Osteoblast (primary cell): ENCODE measurements at regions not wholly inside any gene's neighbourhood (a gene's known extent, or its start where the extent isn't known, plus 50 kb on each side); places are given as distances from the start of the nearest gene placed in this dataset.

Source experiments
- DNase-seq: peaks from one replicate; pipeline ENCODE4 v3.0.0; 2011; ENCODE audit warnings: low spot score, mixed read lengths; ENCODE audit not compliant: insufficient read length; ENCODE audit errors: missing footprints
- H2AFZ ChIP-seq: 2 replicates; pipeline ENCODE4 v1.6.0; 2011; ENCODE audit warnings: mild to moderate bottlenecking, low read length
- H3K27ac ChIP-seq: 2 replicates; pipeline ENCODE4 v1.5.1; 2011; ENCODE audit warnings: mild to moderate bottlenecking, low read depth, low read length, moderate library complexity
- H3K27me3 ChIP-seq: 2 replicates; pipeline ENCODE4 v1.6.0; 2012; ENCODE audit warnings: mild to moderate bottlenecking, control low read depth, inconsistent platforms, low read length, moderate library complexity; ENCODE audit not compliant: insufficient read depth
- H3K36me3 ChIP-seq: 2 replicates; pipeline ENCODE4 v1.5.1; 2011; ENCODE audit warnings: mild to moderate bottlenecking, low read length, control low read depth, moderate library complexity; ENCODE audit not compliant: insufficient read depth
- H3K4me1 ChIP-seq: 2 replicates; pipeline ENCODE4 v1.5.1; 2011; ENCODE audit warnings: mild to moderate bottlenecking, low read length, control low read depth, moderate library complexity; ENCODE audit not compliant: insufficient read depth
- H3K4me2 ChIP-seq: 2 replicates; pipeline ENCODE4 v1.6.0; 2011; ENCODE audit warnings: mild to moderate bottlenecking, low read length; ENCODE audit not compliant: insufficient read depth
- H3K4me3 ChIP-seq: fragments of 200-600 bp; sonication (generic); 3 replicates; pipeline ENCODE4 v1.5.1; 2012; ENCODE audit warnings: mild to moderate bottlenecking, low read length, inconsistent platforms; ENCODE audit not compliant: insufficient read depth
- H3K79me2 ChIP-seq: 2 replicates; pipeline ENCODE4 v1.6.0; 2012; ENCODE audit warnings: mild to moderate bottlenecking, low read length, control low read depth, inconsistent platforms; ENCODE audit not compliant: insufficient read depth
- H3K9me3 ChIP-seq: 2 replicates; pipeline ENCODE4 v1.5.1; 2011; ENCODE audit warnings: low read depth, low read length, control low read depth
- H4K20me1 ChIP-seq: 2 replicates; pipeline ENCODE4 v1.6.0; 2012; ENCODE audit warnings: mild to moderate bottlenecking, low read length, control low read depth; ENCODE audit not compliant: insufficient read depth
- TF ChIP-seq, protein P1 (sequence below): IDR thresholded peaks from 2 replicates; pipeline ENCODE4 v1.5.1; 2011; ENCODE audit warnings: mild to moderate bottlenecking, low read depth, low read length, moderate library complexity; ENCODE audit errors: extremely low read depth

- no peak overlapping the region for H2AFZ ChIP-seq
- DNase-seq = peak; percentile 13
- no peaks in the 10 kb centered on the region for H3K27me3 ChIP-seq
- TF ChIP-seq, protein P1, sequence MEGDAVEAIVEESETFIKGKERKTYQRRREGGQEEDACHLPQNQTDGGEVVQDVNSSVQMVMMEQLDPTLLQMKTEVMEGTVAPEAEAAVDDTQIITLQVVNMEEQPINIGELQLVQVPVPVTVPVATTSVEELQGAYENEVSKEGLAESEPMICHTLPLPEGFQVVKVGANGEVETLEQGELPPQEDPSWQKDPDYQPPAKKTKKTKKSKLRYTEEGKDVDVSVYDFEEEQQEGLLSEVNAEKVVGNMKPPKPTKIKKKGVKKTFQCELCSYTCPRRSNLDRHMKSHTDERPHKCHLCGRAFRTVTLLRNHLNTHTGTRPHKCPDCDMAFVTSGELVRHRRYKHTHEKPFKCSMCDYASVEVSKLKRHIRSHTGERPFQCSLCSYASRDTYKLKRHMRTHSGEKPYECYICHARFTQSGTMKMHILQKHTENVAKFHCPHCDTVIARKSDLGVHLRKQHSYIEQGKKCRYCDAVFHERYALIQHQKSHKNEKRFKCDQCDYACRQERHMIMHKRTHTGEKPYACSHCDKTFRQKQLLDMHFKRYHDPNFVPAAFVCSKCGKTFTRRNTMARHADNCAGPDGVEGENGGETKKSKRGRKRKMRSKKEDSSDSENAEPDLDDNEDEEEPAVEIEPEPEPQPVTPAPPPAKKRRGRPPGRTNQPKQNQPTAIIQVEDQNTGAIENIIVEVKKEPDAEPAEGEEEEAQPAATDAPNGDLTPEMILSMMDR = no peak
- H3K4me1 ChIP-seq = no peaks in the 10 kb centered on the region
- no peaks in the 10 kb centered on the region for H3K9me3 ChIP-seq
- no peaks in the 10 kb centered on the region for H3K36me3 ChIP-seq
- H3K4me2 ChIP-seq = no peak overlapping the region
- H3K4me3 ChIP-seq = no peak overlapping the region
- no peaks in the 10 kb centered on the region for H4K20me1 ChIP-seq
- no peak overlapping the region for H3K27ac ChIP-seq
- H3K79me2 ChIP-seq = no peaks in the 10 kb centered on the region
These were observed 394.3 kb upstream of the SLIT2 start for GRCh38 chr4:19857380-19857779.

GRCh38 chr4:19850909-19851308 is 400.8 kb upstream of the SLIT2 start:
- Histone ChIP-seq H2AFZ (peak overlapping the region; percentile 63), H3K27ac (peak overlapping the region; percentile 57)
- TF ChIP-seq, protein P1 = peak; percentile 55

DNA sequence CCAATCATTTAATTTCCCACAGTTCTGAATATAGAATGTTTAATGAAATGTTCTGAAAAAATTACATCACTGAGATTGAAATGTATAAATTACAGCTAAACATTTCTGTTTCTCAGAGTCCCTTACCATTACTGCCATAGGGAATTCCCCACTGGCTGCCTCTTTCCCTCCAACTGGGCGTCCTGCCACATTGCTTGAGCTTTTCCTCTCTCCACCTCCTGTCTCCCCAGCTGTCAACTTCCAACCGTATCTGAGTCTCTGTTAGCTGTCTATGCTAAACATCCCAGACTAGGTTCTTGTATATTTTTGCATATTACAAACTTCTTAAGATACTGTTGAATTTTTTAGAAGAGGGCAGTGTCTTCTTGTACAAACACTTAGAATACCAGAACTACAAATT is 407.3 kb upstream of the SLIT2 start:
- Histone ChIP-seq H3K27me3 (no peaks in the 10 kb centered on the region), H3K36me3 (no peaks in the 10 kb centered on the region), H3K4me1 (no peaks in the 10 kb centered on the region), H3K79me2 (no peaks in the 10 kb centered on the region), H3K9me3 (no peaks in the 10 kb centered on the region), H2AFZ (no peak overlapping the region), H3K4me2 (no peak overlapping the region), H4K20me1 (no peaks in the 10 kb centered on the region), H3K4me3 (no peak overlapping the region), H3K27ac (no peak overlapping the region)
- TF ChIP-seq, protein P1 = no peak
- no peak for DNase-seq

More at GRCh38 chr4:19850909-19851308, 400.8 kb upstream of the SLIT2 start:
- H4K20me1 ChIP-seq = no peaks in the 10 kb centered on the region
- H3K4me2 ChIP-seq = peak overlapping the region; percentile 22
- H3K27me3 ChIP-seq = no peaks in the 10 kb centered on the region
- DNase-seq = peak; percentile 62
- no peaks in the 10 kb centered on the region for H3K79me2 ChIP-seq
- peaks cover 9% of the 10 kb centered on the region for H3K4me1 ChIP-seq
- no peaks in the 10 kb centered on the region for H3K9me3 ChIP-seq
- no peaks in the 10 kb centered on the region for H3K36me3 ChIP-seq
- H3K4me3 ChIP-seq = no peak overlapping the region

- H3K36me3 ChIP-seq = no peaks in the 10 kb centered on the region
- no peak overlapping the region for H2AFZ ChIP-seq
- no peaks in the 10 kb centered on the region for H3K79me2 ChIP-seq
- H3K4me2 ChIP-seq = no peak overlapping the region
- H3K27ac ChIP-seq = no peak overlapping the region
- H3K4me3 ChIP-seq = no peak overlapping the region
- no peaks in the 10 kb centered on the region for H4K20me1 ChIP-seq
- H3K9me3 ChIP-seq = no peaks in the 10 kb centered on the region
- H3K4me1 ChIP-seq = no peaks in the 10 kb centered on the region
- DNase-seq = no peak
- TF ChIP-seq, protein P1 = no peak
- H3K27me3 ChIP-seq = no peaks in the 10 kb centered on the region
These were observed 409.2 kb upstream of the SLIT2 start for GRCh38 chr4:19842471-19842870.
